ENCODE measurements at regions not wholly inside any gene's neighbourhood (a gene's known extent, or its start where the extent isn't known, plus 50 kb on each side); places are given as distances from the start of the nearest gene placed in this dataset.

DNA sequence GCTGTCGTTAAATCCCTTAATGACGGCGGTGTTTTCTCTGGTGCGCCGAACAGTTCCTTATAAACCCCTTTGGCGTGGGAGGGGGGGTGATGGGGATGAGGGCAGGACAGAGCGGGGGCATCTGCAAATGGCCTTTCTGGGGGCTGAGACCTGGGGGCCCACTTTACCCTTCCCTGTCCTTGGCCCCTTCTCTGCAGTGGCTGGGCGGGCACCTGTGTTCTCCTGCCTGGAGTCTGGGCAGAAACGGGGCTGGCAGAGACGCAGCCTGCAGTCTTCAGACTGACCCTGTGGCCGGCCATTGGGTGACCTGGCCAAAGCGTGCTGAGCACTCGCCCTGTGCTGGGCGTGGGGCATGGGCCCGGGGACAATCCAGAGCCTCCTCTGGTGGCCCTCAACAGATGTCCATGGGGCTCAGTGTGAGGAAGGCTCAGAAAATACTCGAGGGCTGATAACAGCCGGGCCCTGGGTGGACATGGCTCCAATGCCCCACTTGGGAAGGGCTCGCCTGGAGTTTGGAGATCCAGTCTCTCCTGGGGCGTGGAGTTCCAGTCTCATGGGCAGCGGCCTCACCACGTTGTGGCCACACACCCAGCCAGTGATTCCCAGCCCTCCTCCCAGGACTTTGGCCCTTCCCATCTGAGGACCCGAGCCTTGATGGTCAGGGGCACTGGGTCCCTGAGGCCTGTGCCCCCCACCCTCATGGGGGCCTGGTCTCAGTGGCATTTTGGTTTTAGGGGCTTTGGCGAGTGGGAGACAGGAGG, 50.8 kb upstream of the ACTRT2 start:
- intact Hi-C loops (cut with micrococcal nuclease), result no loop called here
- no peak for TF ChIP-seq CTCF (IDR thresholded peaks at IDR 0.05)
- peaks cover 3% of the 10 kb centered on the region for H3K27me3 Mint-ChIP-seq
- no peak overlapping the region for H3K4me3 Mint-ChIP-seq
- no peaks in the 10 kb centered on the region for H3K36me3 Mint-ChIP-seq (ENCODE audit: low read depth)
- H3K4me1 Mint-ChIP-seq (ENCODE audit: low read depth), result no peaks in the 10 kb centered on the region
- no peaks in the 10 kb centered on the region for H3K9me3 Mint-ChIP-seq
- ATAC-seq (no peak), DNase-seq (no peak)
- POLR2A ChIA-PET, result no interaction called here
- H3K27ac Mint-ChIP-seq, result no peak overlapping the region
- CTCF ChIA-PET, result no interaction called here

DNA sequence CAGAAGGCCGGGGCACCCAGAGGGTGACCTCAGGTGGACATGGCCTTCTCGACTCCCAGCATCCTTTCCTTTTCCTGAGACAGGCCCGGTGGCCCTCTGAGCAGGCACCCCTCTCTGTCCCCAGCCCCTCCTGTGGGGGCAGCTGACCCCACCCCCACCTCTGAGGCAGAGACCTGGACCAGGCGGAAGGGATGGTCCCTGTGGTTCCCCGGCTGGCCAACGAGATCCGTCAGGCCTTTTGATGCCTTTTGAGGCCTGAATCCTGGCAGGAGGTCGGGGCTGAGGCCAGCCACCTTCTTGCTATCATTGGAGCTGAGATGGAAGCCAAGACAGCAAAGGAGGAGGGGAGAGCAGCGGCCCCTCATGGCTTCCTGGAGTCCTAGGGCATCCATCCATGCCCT, 50.2 kb upstream of the ACTRT2 start:
- POLR2A ChIA-PET, result no interaction called here
- H3K27me3 Mint-ChIP-seq, result peaks cover 3% of the 10 kb centered on the region
- CTCF ChIA-PET, result no interaction called here
- ATAC-seq (no peak), DNase-seq (no peak)
- H3K9me3 Mint-ChIP-seq, result no peaks in the 10 kb centered on the region
- no peak overlapping the region for H3K4me3 Mint-ChIP-seq
- no peak for TF ChIP-seq CTCF (IDR thresholded peaks at IDR 0.05)
- no peaks in the 10 kb centered on the region for H3K4me1 Mint-ChIP-seq (ENCODE audit: low read depth)
- intact Hi-C loops (cut with micrococcal nuclease), result no loop called here
- H3K36me3 Mint-ChIP-seq (ENCODE audit: low read depth), result no peaks in the 10 kb centered on the region
- no peak overlapping the region for H3K27ac Mint-ChIP-seq
